SHP77 (cell line): ENCODE measurements at regions not wholly inside any gene's neighbourhood (a gene's known extent, or its start where the extent isn't known, plus 50 kb on each side); places are given as distances from the start of the nearest gene placed in this dataset.
"Not testable (repeated sequence)": the region's sequence is repeated elsewhere in the genome, so short reads cannot be mapped to it uniquely, and the experiment has no call there.

Source experiments
- DNase-seq, 2 experiments: peaks; one replicate each; lab custom pipeline; 2025; lab: John Stamatoyannopoulos, UW

DNA sequence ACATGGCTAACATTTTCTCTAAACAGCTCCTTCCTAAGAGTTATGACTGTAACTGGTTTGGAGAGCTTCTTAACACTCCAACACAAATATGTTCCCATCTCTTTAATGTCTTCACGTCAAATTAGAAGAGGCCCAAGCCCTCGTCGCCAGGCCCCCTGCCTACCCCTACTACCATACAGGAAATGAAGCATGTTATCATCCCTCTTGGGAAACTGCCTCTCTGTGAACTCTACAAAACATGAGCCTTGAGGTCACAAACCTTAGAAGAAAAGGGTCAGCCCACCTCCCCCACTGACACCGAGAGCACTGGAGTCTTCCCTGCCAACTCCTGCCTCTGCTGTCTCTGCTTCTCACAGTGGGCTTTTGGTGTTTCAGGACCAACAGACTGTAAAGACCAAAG is 243.1 kb upstream of the STT3B start:
- DNase-seq = no peak

DNA sequence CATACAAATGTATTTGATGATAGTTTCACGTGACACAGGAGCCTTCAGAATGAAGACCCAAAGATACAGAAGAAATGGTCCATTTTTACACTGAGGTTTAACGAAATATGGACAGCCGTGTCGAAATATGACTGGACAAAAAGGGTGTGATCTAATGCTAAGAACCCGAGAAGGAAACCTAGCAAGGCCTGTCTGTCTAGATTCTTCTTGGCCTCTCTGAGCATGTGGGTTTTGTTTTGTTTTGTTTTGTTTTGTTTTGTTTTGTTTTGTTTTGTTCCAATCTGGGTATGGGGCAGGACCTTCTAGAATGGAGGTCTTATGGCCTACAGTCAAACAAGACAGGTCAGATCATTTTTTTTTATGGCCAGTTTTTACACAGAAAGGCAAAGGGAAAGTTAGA is 242.7 kb upstream of the STT3B start:
- DNase-seq = no peak

DNA sequence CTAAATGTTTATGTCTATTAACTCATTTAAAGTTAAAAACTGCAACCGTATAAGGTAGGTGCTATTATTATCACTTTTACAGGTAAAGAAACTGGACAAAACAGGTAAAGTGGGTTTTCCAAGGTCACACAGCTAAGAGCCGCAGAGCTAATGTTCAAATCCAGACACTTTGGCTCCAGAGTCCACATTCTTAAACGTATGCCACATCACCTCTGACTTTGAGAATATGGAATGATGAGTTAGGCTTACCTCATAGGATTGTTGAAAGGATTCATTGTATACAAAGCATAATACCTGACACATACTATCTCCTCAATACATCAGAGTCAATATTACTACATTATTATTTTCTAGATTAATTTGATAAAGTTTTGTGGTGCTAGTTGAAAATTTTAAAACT is 240.9 kb upstream of the STT3B start:
- no peak for DNase-seq

DNA sequence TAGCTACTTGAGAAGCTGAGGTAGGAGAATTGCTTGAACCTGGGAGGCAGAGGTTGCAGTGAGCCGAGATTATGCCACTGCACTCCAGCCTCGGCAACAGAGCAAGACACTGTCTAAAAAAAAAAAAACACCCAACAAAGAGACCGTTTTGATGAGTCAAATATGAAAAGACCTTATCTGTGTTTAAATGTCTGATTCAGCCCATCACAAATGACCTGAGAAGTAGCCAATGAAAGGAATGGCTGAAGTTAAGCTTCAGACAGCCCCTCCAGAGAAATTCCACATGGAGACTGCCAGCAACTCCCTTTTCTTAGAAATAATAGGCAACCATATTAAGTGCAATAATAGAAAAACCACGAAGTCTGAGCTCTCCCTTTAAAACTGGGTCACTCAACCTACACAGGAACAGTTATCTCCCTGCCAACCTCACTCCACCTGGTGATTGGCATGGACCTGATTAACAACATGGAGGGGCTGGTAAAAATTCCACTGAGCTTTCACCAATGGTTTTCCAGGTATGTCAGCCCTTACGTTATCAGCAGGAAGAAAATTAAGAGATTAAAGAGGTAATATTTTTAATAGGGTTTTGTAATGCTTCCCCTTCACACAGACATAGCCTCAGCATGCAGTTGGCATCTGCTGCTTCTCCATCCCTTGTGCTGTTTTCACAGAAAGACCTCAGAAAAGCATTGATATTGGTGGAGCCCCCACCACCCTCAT is 238.1 kb upstream of the STT3B start:
- DNase-seq = no peak

DNA sequence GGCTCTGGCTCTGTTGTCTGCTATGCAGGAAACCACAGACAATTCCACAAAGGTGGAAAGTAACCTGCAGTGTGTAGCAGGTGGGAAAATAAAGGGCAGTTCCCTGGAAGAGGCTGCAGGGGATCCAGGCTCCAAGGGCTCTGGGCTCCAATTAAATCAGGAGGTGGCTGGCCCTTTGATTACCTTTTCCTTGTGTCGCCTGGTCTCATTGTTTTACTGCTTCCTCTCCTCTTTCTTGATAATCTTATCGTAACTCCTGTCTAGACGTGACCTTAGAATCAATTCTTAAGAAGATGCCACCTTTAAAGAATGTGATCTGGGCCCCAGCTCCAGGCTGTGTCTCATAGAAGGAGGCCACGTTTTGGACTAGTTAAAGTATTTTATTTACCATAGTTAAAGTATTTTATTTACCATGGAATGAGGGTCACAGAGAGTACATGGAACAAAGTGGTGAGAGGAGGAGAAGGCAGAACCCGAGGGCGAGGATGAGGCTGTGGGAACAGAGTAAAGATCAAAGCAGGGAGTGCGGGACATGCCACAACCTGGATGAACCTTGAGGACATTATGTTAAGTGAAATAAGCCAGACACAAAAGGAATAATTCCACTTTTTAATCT is 237.5 kb upstream of the STT3B start:
- no peak for DNase-seq

DNA sequence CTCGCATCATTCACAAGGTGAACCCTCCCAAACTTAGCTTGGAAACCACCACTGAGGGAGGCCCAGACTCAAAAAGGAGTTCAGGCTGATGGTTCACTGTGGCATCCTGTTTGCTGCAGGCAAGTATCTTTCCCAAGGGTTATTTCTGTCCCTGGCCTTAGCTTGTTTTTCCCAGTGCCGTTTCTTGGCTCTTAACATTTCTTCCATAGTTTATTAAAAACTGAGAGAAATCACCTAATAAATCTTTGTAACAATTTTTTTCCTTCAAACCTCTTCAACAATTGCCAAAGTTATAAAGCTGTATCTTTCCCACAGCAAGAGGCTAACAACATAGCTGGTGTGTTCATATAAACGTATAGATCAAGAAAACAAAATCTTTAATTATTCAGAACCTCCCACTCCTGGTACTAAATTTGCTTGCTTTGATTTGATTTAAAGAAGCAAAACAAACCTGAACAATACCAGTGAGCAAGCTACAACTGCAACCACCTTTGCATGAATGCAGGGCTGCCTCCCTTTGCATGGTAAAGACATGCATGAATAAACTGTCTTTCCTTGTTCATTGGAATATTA is 234.9 kb upstream of the STT3B start:
- no peak for DNase-seq

DNA sequence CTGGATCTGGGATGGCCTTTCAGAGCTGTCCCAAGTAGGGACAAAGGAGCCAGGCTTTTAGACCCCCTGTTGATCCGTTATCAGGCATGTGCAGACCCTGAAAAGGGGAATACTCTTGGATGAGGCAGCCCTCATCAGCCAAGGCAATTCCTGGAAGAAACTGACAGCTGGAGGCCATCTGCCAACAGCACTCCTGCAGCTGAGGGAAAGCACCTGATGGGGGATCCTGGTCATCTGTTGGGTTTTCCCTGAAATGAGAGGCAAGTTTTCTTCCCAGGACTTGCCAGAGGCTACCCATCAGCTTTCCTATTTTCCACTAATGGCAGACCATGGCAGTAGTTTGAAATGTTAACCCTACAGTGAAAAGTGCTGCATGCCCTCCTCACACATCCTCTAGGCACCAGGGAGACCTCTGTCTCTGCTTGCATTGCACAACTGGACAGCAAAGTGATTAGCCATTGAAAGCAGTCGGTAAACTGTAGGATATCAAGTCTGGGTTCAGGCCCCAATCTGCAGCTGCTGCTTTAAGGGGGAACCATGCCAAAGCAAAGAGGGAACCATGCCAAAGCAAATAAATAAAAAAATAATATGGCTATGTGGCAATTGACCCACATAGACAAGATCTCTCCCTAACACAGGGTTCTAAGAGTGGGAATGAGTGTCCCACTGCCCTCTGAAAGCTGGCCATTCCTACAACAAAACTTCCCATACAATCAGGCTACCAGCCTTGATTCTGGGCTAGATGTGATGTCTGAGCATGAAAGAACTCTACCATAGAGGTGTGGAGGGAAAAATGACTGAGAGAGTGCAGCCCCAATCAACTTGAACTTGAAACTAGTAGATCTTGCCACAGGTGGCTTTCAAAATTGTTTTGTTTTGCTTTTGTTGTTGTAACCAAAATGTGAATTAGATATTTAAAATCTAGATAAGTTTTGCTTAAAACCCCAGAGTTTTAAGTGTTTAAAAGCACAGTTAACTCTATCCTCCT is 232.0 kb upstream of the STT3B start:
- DNase-seq = peak; percentile 49 to 67

DNA sequence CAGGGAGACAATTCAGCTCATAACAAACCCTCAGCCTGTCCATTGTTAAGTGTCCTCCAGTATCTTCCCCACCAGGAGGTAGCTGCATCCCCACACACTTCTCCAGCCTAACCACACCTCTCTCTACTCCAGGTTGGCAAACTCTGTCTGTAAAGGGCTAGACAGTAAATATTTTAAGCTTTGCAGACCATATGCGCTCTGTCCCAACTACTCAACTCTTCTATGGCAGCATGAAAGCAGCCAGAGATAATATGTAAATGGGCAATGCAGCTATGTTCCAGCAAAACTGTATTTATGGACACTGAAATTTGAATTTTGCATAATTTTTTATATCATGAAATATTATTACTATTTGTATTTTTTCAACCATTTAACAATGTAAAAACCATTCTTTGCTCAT is 230.4 kb upstream of the STT3B start:
- no peak for DNase-seq

DNA sequence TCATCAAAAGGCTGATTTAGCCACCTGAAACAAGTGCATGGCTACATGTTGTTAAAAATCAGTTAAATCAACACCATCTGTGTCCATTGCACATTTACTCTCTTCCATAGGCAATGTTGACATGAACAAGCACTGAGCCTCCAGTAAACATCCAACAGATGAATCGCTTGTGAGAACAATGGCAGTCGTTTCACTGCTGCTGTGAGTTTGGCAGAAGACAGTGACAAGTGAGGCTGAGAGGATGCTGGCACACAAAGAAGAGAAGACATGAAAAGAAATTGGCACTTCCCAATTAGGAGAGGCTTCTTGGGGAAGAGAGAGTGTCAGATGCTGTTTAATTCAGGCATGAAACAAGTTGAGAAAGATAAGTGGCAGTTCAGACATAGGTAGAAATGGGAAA is 227.4 kb upstream of the STT3B start:
- no peak for DNase-seq

DNA sequence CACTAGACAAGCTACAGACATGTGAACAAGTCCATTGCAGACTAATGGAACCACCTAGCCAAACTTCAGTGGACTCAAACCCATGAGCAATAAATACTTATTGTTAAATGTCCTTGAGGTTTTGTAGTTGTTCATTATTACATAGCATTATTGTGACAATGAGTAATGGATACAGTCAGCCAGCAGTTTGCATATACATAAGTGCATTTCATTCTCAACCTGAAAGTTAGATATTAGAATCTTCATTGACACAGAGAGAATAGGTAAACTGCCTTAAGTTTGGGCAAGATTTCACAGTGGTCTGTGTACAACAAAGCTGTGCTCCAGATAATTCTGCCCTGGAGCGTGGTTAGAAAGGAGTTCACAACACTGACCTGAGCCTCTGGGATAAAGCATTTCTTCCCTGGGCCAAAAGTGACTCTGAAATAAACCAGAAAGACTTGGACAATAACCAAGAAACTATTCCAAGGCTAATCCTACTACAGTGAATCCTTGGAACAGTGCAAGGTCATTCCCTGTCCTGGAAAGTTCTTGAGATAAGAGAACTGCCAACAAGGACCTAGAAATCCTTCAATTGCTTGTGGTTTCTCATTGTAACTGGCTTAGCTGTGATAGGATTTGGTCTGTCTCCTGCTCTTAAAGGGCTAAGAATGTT is 225.5 kb upstream of the STT3B start:
- no peak for DNase-seq

DNA sequence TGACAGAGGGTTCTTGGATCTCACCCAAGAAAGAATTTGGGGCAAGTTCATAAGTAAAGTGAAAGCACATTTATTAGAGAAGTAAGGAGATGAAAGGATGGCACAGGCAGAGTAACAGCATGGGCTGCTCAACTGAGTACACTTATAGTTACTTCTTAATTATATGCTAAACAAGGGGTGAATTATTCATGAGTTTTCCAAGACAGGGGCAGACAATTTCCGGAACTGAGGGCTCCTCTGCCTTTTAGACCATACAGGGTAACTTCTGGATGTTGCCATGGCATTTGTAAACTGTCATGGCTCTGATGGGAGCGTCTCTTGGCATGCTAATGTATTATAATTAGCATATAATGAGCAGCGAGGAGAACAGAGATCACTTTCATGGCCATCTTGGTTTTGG is 221.2 kb upstream of the STT3B start:
- DNase-seq = no peak

DNA sequence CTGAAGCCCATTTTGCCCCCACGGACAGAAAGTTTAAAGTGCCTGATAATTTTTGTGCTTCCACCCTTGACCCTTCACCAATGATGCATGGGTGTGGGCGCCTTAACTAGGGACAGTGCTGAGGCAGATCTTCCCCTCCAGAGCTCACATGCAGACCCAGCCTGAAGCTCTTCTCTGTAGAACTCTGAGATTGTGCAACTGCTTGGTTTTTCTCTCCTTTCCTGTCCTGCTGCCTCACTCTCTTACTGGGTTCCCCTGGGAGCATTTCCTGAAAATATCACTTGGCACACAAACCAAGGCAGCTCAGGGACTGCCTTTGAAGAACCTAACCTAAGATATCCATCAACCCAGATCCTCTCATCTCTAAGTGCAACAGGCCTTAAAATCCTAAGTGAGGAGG is 220.3 kb upstream of the STT3B start:
- no peak for DNase-seq

DNA sequence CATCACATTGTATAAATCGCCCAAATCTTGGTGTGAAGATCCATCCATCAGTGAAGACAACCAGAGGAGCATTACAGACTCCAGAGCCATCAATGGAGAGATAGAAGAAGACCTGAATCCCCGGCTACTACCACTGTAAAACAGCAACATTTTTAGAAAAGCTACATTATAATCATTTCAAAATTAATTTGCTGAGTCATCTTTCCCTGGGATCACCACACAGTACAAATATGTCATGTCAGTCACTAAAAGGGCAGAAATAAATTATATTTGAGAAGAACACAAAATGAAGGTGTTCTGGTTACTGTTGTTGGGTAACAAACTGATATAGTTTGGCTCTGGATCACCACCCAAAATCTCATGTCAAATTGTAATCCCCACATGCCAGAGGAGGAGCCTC is 218.5 kb upstream of the STT3B start:
- no peak for DNase-seq

DNA sequence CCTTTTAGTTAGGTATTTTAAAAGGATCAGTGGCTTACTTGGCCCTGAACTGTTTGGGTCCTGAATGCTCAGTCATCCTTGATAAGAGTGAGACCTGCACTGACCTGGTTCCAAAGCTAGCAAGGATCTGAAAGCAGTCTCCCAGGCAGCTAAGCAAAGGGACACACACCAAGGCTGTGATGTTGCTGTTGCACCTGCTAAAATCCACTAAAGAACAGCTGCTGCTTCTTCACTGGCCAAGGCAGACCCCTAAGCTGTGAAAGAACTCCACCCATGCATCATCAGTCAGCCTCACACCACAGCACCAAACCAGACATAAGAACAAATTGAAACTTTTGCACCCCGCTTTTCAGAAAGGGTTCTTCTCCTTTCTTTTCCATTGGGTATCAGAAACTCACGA is 213.4 kb upstream of the STT3B start:
- no peak for DNase-seq

DNA sequence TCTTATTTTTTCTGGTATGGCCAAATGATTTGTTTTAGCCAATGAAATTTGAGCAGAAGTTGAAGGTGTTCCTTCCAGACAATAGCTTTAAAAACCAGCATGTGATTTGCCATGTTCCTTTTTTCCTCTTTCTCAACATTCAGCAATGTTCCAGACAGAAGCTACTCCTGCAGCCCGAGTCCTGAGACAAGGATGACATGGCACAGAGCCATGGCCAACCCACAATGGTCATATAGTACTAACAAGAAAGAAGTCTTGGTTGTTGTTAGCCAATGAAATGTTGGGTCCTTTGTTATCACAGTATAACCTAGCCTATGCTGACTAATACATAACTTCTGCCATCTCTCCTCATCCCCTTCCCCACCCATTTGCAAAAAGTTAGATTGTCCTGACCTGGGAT is 211.1 kb upstream of the STT3B start:
- no peak for DNase-seq

DNA sequence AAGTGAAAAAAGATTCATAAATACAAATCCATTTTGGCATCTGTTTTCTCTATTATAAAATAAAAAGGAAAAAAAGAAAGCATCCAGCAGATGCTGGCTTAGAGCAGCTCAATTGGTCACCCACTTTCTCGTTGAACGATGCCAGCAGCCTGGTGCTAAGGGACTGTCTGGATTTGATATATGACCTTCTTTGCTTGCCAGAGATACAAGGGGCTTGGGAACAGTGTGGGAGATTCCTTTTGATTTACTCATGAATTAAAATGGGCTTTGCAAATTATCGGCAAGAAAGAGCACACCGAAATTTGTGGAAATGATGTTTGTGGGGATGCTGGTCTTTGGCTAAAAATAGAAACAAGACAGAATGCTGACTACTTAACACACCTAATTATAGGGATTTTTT is 210.3 kb upstream of the STT3B start:
- DNase-seq = no peak

DNA sequence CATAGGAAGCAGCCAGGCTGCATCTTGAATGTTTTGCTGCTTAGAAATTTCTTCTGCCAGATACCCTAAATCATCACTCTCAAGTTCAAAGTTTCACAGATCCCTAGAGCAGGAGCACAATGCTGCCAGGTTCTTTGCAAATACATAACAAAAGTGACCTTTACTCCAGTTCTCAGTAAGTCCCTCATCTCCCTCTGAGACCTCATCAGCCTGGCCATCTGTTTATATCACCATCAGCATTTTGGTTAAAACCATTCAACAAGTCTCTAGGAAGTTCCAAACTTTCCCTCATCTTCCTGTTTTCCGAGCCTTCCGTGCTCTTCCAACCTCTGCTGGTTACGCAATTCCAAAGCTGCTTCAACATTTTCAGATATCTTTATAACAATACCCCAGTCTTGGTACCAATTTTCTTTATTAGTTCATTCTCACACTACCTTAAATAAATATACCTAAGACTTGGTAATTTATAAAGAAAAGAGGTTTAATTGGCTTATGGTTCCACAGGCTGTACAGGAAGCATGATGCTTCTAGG is 204.8 kb upstream of the STT3B start:
- not testable (repeated sequence) for DNase-seq

DNA sequence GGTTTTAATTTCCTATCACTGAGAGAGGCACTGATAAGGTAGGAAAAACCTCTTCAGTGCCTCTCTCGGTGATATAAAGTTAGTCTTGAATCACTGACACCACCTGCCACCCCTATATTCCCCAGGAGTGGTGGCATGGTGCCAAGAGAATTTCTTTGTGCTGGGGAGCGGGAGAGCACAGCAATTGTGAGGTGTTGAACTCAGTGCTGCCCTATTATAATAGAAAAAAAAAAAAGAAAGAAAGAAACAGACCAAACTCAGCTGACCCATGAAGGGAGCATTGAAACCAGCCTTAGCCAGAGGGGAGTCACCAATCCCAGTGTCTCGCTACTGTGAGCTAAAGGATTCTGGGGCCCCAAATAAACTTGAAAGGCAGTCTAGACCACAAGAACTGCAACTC is 201.4 kb upstream of the STT3B start:
- peak in 1 of 2 experiments; percentile 25 for DNase-seq

DNA sequence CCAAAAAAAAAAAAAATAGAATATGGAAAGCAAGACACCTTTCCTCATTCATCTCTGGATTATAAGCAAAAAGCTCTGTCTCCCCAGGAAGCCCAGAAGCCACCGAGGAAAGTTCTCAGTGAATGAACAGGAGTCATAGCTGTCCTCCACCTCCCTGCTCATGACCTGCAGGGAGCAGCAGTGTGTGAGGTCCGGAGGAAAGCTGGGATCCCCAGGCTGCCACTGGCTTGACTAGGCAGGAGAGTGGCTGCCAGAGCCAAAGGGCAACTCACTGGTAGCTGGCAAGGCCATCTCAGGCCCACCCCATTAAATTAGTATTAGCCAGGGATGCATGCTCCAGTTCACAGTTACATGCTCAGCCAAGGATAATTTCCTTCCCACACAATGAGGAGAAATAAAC is 191.6 kb upstream of the STT3B start:
- DNase-seq = no peak

DNA sequence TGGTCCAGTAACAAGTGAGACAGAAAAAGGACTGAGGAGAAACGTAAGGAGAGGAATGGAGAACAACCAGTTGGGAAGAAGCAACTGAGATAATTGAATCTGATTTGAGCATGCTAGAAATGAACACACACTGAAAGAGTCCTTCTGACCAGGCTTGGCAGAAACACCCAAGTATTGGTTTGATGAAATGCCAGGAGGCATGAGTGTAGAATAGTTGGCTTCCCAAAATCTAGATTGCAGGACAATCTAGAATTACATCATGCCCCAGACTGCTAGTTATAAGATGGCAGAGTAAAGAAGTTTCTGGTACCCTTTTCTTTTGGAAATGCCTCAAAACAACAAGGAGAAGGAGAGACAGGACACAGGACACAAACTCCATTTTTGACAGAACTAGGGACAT is 189.7 kb upstream of the STT3B start:
- no peak for DNase-seq

DNA sequence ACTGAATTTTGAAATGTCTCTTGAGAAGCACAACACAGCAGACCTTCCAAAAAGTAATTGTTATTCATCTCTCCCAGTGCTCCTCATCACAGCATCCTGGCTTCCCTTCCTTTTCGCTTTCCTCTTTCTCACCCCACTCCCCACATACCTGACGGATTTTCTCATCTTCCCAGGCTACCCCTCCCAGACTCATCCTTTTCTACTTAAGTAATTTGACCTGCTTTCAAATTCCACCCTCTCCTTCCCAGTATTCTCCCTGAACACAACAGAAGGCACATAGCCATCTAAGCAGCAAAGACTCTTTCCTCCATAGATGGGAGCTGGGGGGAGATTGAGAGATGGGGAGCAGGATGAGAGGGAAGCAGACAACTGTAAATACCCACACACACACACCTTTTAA is 187.1 kb upstream of the STT3B start:
- no peak for DNase-seq

DNA sequence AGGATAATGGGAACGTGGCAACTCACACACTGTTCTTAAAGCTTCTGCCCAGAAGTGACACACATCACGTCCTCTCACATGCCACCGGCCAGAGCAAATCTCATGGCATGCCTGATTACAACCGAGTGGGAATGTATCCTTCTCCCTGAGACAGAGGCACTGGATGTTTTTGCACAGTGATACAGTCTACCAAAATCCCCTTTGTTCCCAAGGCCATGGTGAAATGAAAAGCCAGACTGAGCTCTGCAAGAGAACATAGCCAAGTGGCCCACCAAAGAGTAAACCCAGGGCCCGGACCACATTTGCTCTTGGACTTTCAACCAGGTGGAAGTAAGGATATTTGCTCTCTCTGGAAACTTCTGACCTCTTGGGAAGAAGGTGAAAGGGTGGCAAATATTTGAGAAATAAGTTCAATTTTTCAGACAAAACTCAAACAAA is 186.2 kb upstream of the STT3B start:
- DNase-seq = no peak
